Cortex of kidney (tissue), 1 donor: ENCODE measurements at regions not wholly inside any gene's neighbourhood (a gene's known extent, or its start where the extent isn't known, plus 50 kb on each side); places are given as distances from the start of the nearest gene placed in this dataset.

Experiments used
- DNase-seq: peaks from one replicate; lab custom pipeline; 2025; lab: John Stamatoyannopoulos, UW

- DNase-seq: no peak
Measured at GRCh38 chr18:34978533-34978893, 62.7 kb upstream of the MAPRE2 start.

- DNase-seq: no peak
Measured at GRCh38 chr18:34978953-34979608, 62.1 kb upstream of the MAPRE2 start.

GRCh38 chr18:34981487-34981886 is 59.7 kb upstream of the MAPRE2 start:
- no peak for DNase-seq

DNA sequence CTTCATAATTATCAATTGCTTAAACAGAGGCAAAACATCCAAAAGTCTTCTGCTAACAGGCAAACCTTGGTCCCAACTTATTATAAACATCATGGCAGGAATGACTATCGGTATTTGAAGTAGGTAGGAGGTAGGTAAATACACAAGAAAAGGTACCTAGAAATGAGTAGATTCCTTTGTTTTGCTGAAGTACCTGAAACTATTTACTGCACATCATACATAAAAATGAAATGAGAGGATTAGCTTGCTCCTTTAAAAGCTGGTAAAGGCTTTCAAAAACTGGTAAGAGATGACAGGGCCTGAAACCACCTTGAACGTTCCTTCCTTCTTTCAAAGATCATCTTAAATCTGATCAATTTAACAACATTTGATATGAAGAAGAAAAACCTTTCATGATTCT is 55.2 kb upstream of the MAPRE2 start:
- no peak for DNase-seq

DNA sequence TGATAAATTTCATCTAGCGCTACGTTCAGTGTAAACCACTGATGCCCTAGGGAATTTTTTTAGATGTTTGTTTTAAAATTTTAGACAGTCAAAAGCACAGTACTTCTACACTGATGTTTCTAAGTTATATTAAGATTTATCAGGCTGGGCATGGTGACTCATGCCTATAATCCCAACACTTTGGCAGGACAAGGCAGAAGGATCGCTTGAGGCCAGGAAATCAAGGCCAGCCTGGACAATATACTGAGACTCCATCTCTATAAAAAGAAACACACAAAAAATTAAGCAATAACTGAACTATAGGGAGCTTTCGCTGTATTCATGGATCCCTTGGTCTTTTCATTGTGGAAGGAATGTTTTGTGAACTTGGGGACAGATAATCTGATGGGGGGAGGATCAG is 50.6 kb upstream of the MAPRE2 start:
- DNase-seq: no peak

DNA sequence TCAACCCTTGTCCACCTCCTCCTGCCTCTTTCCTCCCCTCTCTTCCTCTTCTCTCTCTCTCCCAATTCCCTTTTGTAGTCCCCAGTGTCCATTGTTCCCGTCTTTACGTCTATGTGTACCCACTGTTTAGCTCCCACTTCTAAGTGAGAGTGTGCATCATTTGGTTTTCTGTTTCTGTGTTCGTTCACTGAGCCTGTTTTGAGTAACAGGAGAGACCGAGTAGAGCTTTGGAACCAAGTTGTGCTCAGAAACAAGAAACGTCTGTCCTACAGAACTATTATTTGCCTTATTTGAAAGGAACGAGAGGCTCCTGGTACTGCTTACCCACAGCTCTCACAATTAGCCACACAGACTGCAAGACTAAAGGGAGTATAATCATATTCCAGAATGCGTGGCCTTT is 50.1 kb upstream of the MAPRE2 start:
- no peak for DNase-seq
